ENCODE measurements at regions not wholly inside any gene's neighbourhood (a gene's known extent, or its start where the extent isn't known, plus 50 kb on each side); places are given as distances from the start of the nearest gene placed in this dataset.

GRCh38 chr6:14306151-14306906 lies 188.8 kb downstream of the CD83 start:
- intact Hi-C loops (cut with micrococcal nuclease), result no loop called here
- H4K20me1 ChIP-seq (ENCODE audit: insufficient read depth), result no peaks in the 10 kb centered on the region
- ATAC-seq, result no peak
- no peak overlapping the region for H2AFZ ChIP-seq (ENCODE audit: low read depth, low read length, poor library complexity, severe bottlenecking)
- ChIA-PET RAD21 (ENCODE audit: low non-redundant PET in 1 of 2, low total read pairs in 2 of 2, uncharacterized antibody in 2 of 2, unreplicated experiment in 2 of 2) (no interaction called here), POLR2A (no interaction called here), CTCF (no interaction called here)
- no peaks in the 10 kb centered on the region for H3K4me1 ChIP-seq (ENCODE audit: control insufficient read depth in 1 of 2, insufficient read depth in 2 of 2, low read length in 2 of 2)
- no peaks in the 10 kb centered on the region for H3K36me3 ChIP-seq (ENCODE audit: control insufficient read depth in 1 of 2, insufficient read depth in 2 of 2, low read length in 2 of 2)
- no peak overlapping the region for H3K27ac ChIP-seq (ENCODE audit: low read depth, low read length)
- H3K9me2 ChIP-seq (ENCODE audit: insufficient read depth), result no peaks in the 10 kb centered on the region
- no peak overlapping the region for H3K9ac ChIP-seq (ENCODE audit: low read length)
- no peak overlapping the region for H3K4me2 ChIP-seq (ENCODE audit: low read length)
- H3K9me3 ChIP-seq (ENCODE audit: control insufficient read depth in 1 of 2, insufficient read depth in 1 of 2, low read depth in 1 of 2, low read length in 2 of 2), result no peaks in the 10 kb centered on the region
- no TSS peak for BruUV-seq (replicated peaks)
- no peak for DNase-seq (ENCODE audit: low read depth, low spot score)
- H3K27me3 ChIP-seq (ENCODE audit: insufficient read depth, low read length), result no peaks in the 10 kb centered on the region
- no peak overlapping the region for H3K4me3 ChIP-seq (replicated peaks in 1 of 2; ENCODE audit: low read depth in 1 of 2, low read length in 2 of 2)
- no peaks in the 10 kb centered on the region for H3K79me2 ChIP-seq (ENCODE audit: insufficient read depth, low read length)
- TF ChIP-seq CEBPB (IDR thresholded peaks at IDR 0.05; ENCODE audit: low read depth) (no peak), RAD21 (IDR thresholded peaks at IDR 0.05; ENCODE audit: low read depth) (no peak), FOSL1 (IDR thresholded peaks at IDR 0.05; ENCODE audit: low read depth) (no peak), ZFX (IDR thresholded peaks at IDR 0.05) (no peak), CBX3 (IDR thresholded peaks at IDR 0.05; ENCODE audit: low read depth) (no peak), SRF (IDR thresholded peaks at IDR 0.05; ENCODE audit: low read depth) (no peak), EZH2 (IDR thresholded peaks at IDR 0.05) (no peak), ZBTB33 (IDR thresholded peaks at IDR 0.05; ENCODE audit: extremely low read depth, insufficient replicate concordance, low read length) (no peak), JUND (IDR thresholded peaks at IDR 0.05) (no peak), POLR2AphosphoS5 (IDR thresholded peaks at IDR 0.05; ENCODE audit: low read depth, low read length) (no peak), EZH2phosphoT487 (IDR thresholded peaks at IDR 0.05; ENCODE audit: borderline replicate concordance) (no peak), TCF7L2 (IDR thresholded peaks at IDR 0.05; ENCODE audit: borderline replicate concordance, extremely low read depth, insufficient read depth, insufficient read length) (no peak), EGR1 (IDR thresholded peaks at IDR 0.05; ENCODE audit: low read depth) (no peak), SIN3A (IDR thresholded peaks at IDR 0.05; ENCODE audit: low read depth) (no peak), SP1 (IDR thresholded peaks at IDR 0.05; ENCODE audit: low read depth) (no peak)
- TF ChIP-seq, protein P1, sequence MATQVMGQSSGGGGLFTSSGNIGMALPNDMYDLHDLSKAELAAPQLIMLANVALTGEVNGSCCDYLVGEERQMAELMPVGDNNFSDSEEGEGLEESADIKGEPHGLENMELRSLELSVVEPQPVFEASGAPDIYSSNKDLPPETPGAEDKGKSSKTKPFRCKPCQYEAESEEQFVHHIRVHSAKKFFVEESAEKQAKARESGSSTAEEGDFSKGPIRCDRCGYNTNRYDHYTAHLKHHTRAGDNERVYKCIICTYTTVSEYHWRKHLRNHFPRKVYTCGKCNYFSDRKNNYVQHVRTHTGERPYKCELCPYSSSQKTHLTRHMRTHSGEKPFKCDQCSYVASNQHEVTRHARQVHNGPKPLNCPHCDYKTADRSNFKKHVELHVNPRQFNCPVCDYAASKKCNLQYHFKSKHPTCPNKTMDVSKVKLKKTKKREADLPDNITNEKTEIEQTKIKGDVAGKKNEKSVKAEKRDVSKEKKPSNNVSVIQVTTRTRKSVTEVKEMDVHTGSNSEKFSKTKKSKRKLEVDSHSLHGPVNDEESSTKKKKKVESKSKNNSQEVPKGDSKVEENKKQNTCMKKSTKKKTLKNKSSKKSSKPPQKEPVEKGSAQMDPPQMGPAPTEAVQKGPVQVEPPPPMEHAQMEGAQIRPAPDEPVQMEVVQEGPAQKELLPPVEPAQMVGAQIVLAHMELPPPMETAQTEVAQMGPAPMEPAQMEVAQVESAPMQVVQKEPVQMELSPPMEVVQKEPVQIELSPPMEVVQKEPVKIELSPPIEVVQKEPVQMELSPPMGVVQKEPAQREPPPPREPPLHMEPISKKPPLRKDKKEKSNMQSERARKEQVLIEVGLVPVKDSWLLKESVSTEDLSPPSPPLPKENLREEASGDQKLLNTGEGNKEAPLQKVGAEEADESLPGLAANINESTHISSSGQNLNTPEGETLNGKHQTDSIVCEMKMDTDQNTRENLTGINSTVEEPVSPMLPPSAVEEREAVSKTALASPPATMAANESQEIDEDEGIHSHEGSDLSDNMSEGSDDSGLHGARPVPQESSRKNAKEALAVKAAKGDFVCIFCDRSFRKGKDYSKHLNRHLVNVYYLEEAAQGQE (IDR thresholded peaks at IDR 0.05; ENCODE audit: low read depth), result no peak
- TF ChIP-seq, protein P2, sequence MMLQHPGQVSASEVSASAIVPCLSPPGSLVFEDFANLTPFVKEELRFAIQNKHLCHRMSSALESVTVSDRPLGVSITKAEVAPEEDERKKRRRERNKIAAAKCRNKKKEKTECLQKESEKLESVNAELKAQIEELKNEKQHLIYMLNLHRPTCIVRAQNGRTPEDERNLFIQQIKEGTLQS (IDR thresholded peaks at IDR 0.05), result no peak

All from HCT116 (cell line).